ENCODE measurements at regions not wholly inside any gene's neighbourhood (a gene's known extent, or its start where the extent isn't known, plus 50 kb on each side); places are given as distances from the start of the nearest gene placed in this dataset.

GRCh38 chr4:144456196-144456595 is 189.8 kb upstream of the HHIP start:
- H2AFZ ChIP-seq (ENCODE audit: low read depth, low read length) = no peak overlapping the region
- no peak for DNase-seq (ENCODE audit: low read depth, low spot score)
- no peaks in the 10 kb centered on the region for H3K27me3 ChIP-seq (ENCODE audit: control insufficient read depth in 2 of 2, insufficient read depth in 2 of 2, low read length in 2 of 2)
- intact Hi-C loops (cut with micrococcal nuclease) = no loop called here
- no peaks in the 10 kb centered on the region for H3K36me3 ChIP-seq (ENCODE audit: control insufficient read depth in 2 of 2, extremely low read depth in 1 of 2, insufficient read depth in 2 of 2, low read length in 2 of 2)
- H3K79me2 ChIP-seq (ENCODE audit: control insufficient read depth, insufficient read depth, low read length) = no peaks in the 10 kb centered on the region
- ChIA-PET CTCF (no interaction called here), POLR2A (no interaction called here)
- no peak for FAIRE-seq
- H3K4me1 ChIP-seq (ENCODE audit: control insufficient read depth, extremely low read depth, insufficient read depth, low read length) = no peaks in the 10 kb centered on the region
- no TSS peak for BruUV-seq (replicated peaks)
- dilution Hi-C loops (cut with MboI; ENCODE audit: extremely low pct_ligation_motif_present, low sequenced_read_pairs) = no loop called here
- H3K27ac ChIP-seq (ENCODE audit: insufficient read depth, low read depth, low read length) = no peak overlapping the region
- no peaks in the 10 kb centered on the region for H3K9me3 ChIP-seq (replicated peaks; ENCODE audit: control insufficient read depth, insufficient read depth, low read length)
- H4K20me1 ChIP-seq (replicated peaks; ENCODE audit: control insufficient read depth, extremely low read depth, insufficient read depth, low read length) = no peaks in the 10 kb centered on the region
- no peak overlapping the region for H3K4me2 ChIP-seq (ENCODE audit: insufficient read depth, low read length)
- no peak overlapping the region for H3K9ac ChIP-seq (replicated peaks; ENCODE audit: extremely low read depth, insufficient read depth, low read length)
- H3K4me3 ChIP-seq (replicated peaks in 1 of 3; ENCODE audit: insufficient read depth in 1 of 3, low read depth in 1 of 3, low read length in 3 of 3) = no peak overlapping the region
- no peak for TF ChIP-seq FOS (IDR thresholded peaks at IDR 0.05; ENCODE audit: borderline replicate concordance, insufficient read depth, low read length)
- TF ChIP-seq EZH2 (IDR thresholded peaks at IDR 0.05; ENCODE audit: borderline replicate concordance, low read depth, low read length, severe bottlenecking) = no peak
- TF ChIP-seq MYC (IDR thresholded peaks at IDR 0.05; ENCODE audit: low read depth, low read length) = no peak
- TF ChIP-seq GATA2 (IDR thresholded peaks at IDR 0.05; ENCODE audit: insufficient read depth, insufficient read length, low read depth, low read length) = no peak
- TF ChIP-seq MAX (IDR thresholded peaks at IDR 0.05; ENCODE audit: insufficient read depth, insufficient read length) = no peak
- no peak for TF ChIP-seq JUN (IDR thresholded peaks at IDR 0.05; ENCODE audit: borderline replicate concordance, insufficient read depth, insufficient read length, low read depth)
- TF ChIP-seq CTCF (IDR thresholded peaks at IDR 0.05; ENCODE audit: extremely low read depth in 1 of 2, insufficient read depth in 1 of 2, low read depth in 1 of 2, low read length in 2 of 2) = no peak
- no peak for TF ChIP-seq POLR2A (IDR thresholded peaks at IDR 0.05; ENCODE audit: low read depth, low read length)
- TF ChIP-seq POLR2AphosphoS5 (IDR thresholded peaks at IDR 0.05; ENCODE audit: insufficient read depth, low read depth, low read length) = no peak
- H3K9me1 ChIP-seq (replicated peaks; ENCODE audit: control insufficient read depth, extremely low read depth, insufficient read depth, low read length) = no peaks in the 10 kb centered on the region

Data from endothelial cell of umbilical vein (primary cell).